ENCODE measurements at regions not wholly inside any gene's neighbourhood (a gene's known extent, or its start where the extent isn't known, plus 50 kb on each side); places are given as distances from the start of the nearest gene placed in this dataset.

DNA sequence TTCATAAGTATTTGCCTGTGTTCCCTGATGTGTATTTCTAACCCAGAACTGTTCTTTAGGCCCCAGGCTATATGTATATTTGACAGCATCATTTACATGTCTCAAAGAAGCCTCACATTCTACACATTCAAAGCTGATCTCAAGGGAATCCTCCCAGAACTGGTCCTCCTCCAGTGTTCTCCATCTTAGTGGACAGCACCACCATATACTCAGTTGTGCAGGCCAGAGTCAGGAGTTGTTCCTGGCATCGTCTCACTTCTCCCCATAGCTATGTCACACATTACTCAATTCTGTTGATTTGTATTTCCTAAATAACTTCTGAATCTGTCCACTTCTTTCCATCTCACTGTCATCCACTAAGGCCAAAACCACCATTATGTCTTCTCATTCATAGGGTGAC lies 82.8 kb upstream of the TRPC3 start:
- no peak for DNase-seq (ENCODE audit: low spot score)

DNA sequence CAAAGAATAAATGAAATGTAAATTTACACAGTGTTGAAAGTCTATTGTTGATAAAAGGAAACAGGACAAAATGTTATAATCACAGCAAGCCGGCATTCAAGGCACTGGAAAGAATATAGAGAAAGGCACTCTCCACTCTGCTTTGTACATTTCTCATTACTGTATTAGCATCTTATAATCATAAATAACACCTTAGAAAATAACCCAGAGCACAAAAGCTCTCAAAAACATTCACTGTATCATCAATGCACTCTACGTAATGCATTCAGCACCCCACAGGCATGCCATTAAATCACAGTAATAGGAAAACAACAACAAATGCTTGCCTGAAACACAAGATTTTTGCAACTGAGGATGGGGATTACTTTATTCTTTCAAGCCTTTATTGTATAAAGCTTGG lies 75.3 kb upstream of the TRPC3 start:
- DNase-seq (ENCODE audit: low spot score): no peak

DNA sequence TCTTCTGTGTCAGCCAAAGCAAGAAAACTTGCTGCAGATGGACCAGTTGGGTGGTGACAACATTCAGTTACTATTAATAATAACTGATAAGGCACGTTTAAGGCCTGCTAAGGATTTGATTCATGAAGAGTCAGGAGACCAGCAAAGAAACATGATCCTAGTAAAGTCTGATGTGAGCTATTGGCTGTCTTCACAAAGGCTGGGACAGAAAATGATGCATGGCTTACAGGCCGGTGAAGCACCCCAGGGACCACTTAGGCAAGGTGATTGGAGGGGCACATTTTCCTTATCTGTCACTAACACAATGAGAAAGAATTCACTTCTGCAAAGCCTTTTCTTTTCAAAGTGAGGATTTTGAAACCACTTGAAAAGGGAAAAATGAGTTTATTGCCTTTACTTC lies 65.4 kb upstream of the TRPC3 start:
- DNase-seq (ENCODE audit: low spot score): no peak

DNA sequence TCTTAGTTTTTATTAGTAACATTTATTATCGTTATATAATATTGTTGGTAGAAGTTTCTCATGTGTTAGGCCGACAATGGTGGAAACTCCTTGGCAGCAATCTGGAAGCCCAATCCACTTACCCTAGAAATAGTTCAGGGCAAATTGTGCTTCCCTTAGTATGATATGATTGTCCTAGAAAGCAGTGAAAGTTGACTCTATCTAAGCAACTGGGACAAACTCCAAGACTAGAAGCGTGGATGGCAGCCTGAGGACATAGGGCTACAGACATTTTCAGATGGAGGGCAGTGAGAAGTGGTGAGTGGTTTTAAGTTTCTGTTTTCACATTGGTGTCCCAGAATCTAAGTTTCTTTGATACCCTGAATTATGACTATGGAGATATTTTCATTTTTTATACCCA lies 63.3 kb upstream of the TRPC3 start:
- DNase-seq (ENCODE audit: low spot score): no peak

DNA sequence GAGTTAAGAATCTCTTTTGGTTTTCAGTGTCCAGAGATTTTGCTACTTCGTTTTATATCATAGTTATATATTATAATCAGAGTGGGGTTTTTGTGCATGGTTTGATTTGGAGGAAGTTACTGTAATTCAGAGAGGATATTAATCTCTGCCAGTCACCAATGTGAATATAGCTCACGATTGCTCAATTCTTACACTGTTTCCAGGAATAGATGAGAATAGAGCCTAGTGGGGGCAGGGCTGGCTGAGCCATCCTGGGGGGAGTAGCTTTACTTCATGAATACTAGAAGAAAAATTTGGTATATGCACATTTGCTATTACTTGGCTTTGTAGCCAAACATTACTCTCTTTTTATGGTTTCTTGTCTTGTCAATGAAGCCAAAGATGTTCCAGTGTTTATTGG lies 60.9 kb upstream of the TRPC3 start:
- peak; percentile 34 for DNase-seq (ENCODE audit: low spot score)

DNA sequence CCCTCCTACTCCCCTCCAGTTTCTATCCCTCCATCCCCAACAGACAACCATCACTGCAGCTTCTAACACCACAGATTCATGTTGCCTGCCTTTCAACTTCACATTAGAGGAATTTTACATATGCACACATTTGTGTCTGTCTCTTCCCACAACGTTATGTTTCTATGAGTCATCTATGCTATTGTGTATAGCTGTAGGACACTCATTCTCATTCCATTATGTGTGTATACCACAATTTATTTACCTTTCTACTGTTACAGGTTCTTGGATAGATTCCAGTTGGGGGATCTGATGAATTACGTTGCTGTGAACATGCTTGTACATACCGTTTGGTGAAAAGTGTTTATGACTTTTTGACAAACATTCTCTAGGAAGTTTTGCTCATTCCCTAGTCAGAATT lies 58.8 kb upstream of the TRPC3 start:
- DNase-seq (ENCODE audit: low spot score): no peak

DNA sequence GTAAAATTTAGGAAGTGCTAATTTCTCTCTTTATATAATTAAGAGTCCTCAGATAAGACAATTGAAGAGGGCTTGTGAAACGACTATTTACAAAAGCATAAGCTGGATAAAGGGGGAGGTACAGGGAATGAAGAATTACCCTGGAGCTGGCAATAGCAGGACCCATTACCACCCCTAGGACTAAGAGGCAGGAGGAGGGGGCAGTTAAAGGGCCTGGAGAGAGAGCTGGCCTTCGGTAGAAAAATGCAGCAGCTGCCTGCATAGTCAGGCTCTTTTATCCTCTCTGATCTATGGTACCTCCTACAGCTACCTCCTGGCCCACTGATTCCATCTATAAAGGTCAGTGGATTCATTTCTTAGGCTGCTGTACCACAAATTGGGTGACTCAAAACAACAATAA lies 57.7 kb upstream of the TRPC3 start:
- no peak for DNase-seq (ENCODE audit: low spot score)

DNA sequence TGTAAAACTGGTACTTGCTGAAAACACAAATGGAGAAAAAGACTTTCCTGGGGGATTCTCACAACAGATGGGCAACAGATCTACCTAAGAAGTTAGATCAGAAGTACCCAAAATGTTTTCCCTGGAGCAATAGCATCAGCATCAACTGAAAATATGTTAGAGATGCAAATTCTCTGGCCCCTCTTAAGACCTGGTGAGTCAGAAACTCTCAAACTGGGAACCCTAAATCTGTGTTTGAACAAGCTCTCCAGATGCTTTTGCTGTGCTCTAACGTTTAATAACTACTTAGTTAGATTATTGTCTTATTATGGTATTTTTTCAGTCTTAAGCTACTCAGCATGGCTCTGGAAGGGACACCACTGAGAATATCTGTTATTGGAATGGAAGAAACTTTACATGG lies 55.2 kb upstream of the TRPC3 start:
- no peak for DNase-seq (ENCODE audit: low spot score)

DNA sequence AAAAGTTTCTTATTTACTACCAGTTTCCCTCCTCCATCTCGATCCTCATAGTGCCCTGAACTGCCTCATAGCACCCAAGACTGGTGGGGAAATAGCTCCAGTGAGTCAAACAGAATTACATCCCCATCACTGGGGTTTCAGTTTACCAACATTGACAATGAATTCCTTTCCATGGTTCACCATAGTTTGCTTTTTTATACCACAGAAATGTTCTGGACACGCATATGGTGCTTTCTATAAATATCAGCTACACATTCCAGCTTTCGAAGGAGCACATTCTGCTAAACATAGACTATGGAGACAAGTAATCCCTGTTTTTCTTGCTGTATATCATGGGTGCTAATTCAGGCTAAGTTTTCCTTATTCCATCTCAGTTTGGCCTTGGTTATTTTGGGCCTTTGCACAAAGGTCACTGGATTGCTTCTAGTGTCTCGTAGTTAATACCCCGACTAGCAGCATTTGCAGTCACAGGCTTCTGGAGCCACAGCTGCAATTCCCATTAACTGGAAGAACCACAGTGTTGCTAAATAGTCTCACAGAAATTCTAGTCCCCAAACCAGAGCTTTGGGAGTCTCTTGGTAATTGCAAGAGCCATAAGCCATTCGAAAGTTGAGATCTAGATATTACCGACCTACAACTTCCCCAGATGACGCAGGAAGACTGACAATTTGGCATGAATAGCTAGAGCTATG lies 53.4 kb upstream of the TRPC3 start:
- peak; percentile 28 for DNase-seq (ENCODE audit: low spot score)

DNA sequence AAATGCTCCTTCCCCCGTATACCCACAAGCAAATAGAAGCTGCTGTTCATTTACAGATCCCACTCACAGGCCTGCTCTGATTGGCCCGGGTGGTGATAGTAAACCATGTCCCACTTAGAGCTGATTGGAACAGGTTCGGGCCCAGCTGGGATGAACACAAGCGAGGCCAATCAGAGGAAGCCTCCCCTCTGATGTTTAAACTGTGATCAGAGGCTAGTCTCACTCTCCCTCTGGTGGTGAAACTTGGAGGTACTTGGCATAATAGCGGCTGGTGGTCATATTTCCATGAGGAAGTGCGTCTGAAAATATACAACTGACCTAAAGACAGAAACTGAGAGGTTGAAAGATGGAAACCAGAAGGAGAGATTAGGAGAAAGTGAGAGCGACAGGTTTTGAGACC lies 51.5 kb upstream of the TRPC3 start:
- DNase-seq (ENCODE audit: low spot score): peak; percentile 43

Measured in AG08395 (cell line).